ENCODE measurements at regions not wholly inside any gene's neighbourhood (a gene's known extent, or its start where the extent isn't known, plus 50 kb on each side); places are given as distances from the start of the nearest gene placed in this dataset.

DNA sequence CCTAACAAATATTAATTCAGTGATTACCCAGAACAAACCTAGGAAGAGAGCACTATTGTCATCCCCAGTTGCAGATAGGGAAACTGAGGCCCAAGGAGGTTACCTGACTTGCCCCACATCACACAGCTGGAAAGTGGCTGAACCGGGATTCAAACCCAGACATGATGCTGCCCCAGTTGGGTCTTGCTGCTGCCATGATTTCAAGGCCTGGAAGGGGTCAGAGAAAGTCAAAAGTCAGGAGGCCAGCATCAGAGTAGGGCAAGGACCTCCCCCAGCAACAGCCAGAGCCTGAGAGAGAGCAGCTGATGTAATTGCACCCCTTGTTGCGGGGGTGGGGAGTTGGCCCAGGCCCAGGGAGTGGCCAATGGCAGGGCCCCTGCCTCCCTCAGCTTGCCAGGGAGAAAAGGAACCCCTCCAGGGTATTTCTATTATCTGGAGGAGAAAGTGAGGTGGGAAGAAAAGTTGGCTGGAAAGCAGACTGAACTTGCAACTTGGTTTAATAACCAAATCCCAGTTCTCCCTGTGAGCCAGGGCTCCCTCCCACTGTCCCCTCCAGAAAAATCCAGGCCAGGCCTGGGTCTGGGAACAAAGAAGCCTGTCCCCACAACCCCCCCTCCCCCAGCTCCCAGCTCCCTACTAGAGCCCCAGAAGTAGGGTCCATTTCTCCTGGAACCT is 83.6 kb downstream of the MRPL14 start (continued):
- TF ChIP-seq RXRB (CRISPR knock-in tag; IDR thresholded peaks at IDR 0.05; ENCODE audit: borderline replicate concordance) = no peak; the same call in 1 of the 2 replicates
- no peak for TF ChIP-seq JDP2 (CRISPR knock-in tag; IDR thresholded peaks at IDR 0.05; ENCODE audit: borderline replicate concordance)
- TF ChIP-seq ZMAT3 (CRISPR knock-in tag; conservative IDR thresholded peaks at IDR 0.05) = no peak
- 0 out of 2 replicates have a peak, but pooled peaks have one; percentile 32 for TF ChIP-seq NR2C2 (CRISPR knock-in tag; IDR thresholded peaks at IDR 0.05; ENCODE audit: borderline replicate concordance)
- TF ChIP-seq, protein P1, sequence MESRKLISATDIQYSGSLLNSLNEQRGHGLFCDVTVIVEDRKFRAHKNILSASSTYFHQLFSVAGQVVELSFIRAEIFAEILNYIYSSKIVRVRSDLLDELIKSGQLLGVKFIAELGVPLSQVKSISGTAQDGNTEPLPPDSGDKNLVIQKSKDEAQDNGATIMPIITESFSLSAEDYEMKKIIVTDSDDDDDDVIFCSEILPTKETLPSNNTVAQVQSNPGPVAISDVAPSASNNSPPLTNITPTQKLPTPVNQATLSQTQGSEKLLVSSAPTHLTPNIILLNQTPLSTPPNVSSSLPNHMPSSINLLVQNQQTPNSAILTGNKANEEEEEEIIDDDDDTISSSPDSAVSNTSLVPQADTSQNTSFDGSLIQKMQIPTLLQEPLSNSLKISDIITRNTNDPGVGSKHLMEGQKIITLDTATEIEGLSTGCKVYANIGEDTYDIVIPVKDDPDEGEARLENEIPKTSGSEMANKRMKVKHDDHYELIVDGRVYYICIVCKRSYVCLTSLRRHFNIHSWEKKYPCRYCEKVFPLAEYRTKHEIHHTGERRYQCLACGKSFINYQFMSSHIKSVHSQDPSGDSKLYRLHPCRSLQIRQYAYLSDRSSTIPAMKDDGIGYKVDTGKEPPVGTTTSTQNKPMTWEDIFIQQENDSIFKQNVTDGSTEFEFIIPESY (CRISPR knock-in tag; IDR thresholded peaks at IDR 0.05) = no peak
- no peak for TF ChIP-seq ZSCAN30 (CRISPR knock-in tag; IDR thresholded peaks at IDR 0.05)
- TF ChIP-seq ZNF34 (CRISPR knock-in tag; IDR thresholded peaks at IDR 0.05; ENCODE audit: borderline replicate concordance) = no peak
- no peak for TF ChIP-seq FOXK1 (CRISPR knock-in tag; IDR thresholded peaks at IDR 0.05; ENCODE audit: borderline replicate concordance, low read depth)
- no peak for TF ChIP-seq MED1 (CRISPR knock-in tag; IDR thresholded peaks at IDR 0.05)
- TF ChIP-seq ZKSCAN8 (CRISPR knock-in tag; IDR thresholded peaks at IDR 0.05; ENCODE audit: borderline replicate concordance) = no peak
- TF ChIP-seq CENPX (CRISPR knock-in tag; IDR thresholded peaks at IDR 0.05) = no peak
- no peak for TF ChIP-seq TEAD2 (CRISPR knock-in tag; IDR thresholded peaks at IDR 0.05)
- TF ChIP-seq, protein P2, sequence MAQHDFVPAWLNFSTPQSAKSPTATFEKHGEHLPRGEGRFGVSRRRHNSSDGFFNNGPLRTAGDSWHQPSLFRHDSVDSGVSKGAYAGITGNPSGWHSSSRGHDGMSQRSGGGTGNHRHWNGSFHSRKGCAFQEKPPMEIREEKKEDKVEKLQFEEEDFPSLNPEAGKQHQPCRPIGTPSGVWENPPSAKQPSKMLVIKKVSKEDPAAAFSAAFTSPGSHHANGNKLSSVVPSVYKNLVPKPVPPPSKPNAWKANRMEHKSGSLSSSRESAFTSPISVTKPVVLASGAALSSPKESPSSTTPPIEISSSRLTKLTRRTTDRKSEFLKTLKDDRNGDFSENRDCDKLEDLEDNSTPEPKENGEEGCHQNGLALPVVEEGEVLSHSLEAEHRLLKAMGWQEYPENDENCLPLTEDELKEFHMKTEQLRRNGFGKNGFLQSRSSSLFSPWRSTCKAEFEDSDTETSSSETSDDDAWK (CRISPR knock-in tag; IDR thresholded peaks at IDR 0.05) = no peak
- TF ChIP-seq THAP11 (CRISPR knock-in tag; IDR thresholded peaks at IDR 0.05) = peak; percentile 21; the same call in 1 of the 2 replicates
- no peak for TF ChIP-seq ZBTB20 (CRISPR knock-in tag; IDR thresholded peaks at IDR 0.05; ENCODE audit: borderline replicate concordance, low read depth)
- TF ChIP-seq ZNF629 (CRISPR knock-in tag; conservative IDR thresholded peaks at IDR 0.05) = no peak
- TF ChIP-seq MBD4 (IDR thresholded peaks at IDR 0.05; ENCODE audit: borderline replicate concordance, low read length) = 0 out of 2 replicates have a peak, but pooled peaks have one; percentile 22
- no peak for TF ChIP-seq ZNF724P (CRISPR knock-in tag; IDR thresholded peaks at IDR 0.05; ENCODE audit: borderline replicate concordance)
- no peak for TF ChIP-seq ZNF747 (CRISPR knock-in tag; IDR thresholded peaks at IDR 0.05; ENCODE audit: borderline replicate concordance)
- no peak for TF ChIP-seq SMARCC2 (IDR thresholded peaks at IDR 0.05)
- TF ChIP-seq POLR2G (IDR thresholded peaks at IDR 0.05; ENCODE audit: low read depth, low read length) = no peak
- TF ChIP-seq, protein P3, sequence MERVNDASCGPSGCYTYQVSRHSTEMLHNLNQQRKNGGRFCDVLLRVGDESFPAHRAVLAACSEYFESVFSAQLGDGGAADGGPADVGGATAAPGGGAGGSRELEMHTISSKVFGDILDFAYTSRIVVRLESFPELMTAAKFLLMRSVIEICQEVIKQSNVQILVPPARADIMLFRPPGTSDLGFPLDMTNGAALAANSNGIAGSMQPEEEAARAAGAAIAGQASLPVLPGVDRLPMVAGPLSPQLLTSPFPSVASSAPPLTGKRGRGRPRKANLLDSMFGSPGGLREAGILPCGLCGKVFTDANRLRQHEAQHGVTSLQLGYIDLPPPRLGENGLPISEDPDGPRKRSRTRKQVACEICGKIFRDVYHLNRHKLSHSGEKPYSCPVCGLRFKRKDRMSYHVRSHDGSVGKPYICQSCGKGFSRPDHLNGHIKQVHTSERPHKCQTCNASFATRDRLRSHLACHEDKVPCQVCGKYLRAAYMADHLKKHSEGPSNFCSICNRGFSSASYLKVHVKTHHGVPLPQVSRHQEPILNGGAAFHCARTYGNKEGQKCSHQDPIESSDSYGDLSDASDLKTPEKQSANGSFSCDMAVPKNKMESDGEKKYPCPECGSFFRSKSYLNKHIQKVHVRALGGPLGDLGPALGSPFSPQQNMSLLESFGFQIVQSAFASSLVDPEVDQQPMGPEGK (CRISPR knock-in tag; IDR thresholded peaks at IDR 0.05) = peak; percentile 60; the same call in 1 of the 2 replicates
- no peak for TF ChIP-seq SMC3 (IDR thresholded peaks at IDR 0.05; ENCODE audit: low read length)
- peak; percentile 54; the same call in 1 of the 2 replicates for TF ChIP-seq ZMYM3 (CRISPR knock-in tag; IDR thresholded peaks at IDR 0.05)
- TF ChIP-seq ZNF850 (CRISPR knock-in tag; conservative IDR thresholded peaks at IDR 0.05) = no peak
- no peak for TF ChIP-seq ARNT (IDR thresholded peaks at IDR 0.05)
- TF ChIP-seq ZBTB21 (CRISPR knock-in tag; IDR thresholded peaks at IDR 0.05) = no peak
- TF ChIP-seq GATAD2A (CRISPR knock-in tag; IDR thresholded peaks at IDR 0.05) = no peak
